Mesodermal cell (in vitro differentiated cells): ENCODE measurements at regions not wholly inside any gene's neighbourhood (a gene's known extent, or its start where the extent isn't known, plus 50 kb on each side); places are given as distances from the start of the nearest gene placed in this dataset.

Experiments
- H3K27ac ChIP-seq: 2 replicates; pipeline ENCODE4 v1.7.0; 2013; ENCODE audit warnings: mild to moderate bottlenecking, low read depth, low read length, moderate library complexity; ENCODE audit not compliant: severe bottlenecking
- H3K36me3 ChIP-seq: 2 replicates; pipeline ENCODE4 v1.7.1; 2013; ENCODE audit warnings: mild to moderate bottlenecking, low read length, moderate library complexity; ENCODE audit not compliant: control insufficient read depth, insufficient read depth
- H3K4me1 ChIP-seq: one replicate; pipeline ENCODE4 v1.7.1; 2013; ENCODE audit warnings: mild to moderate bottlenecking, low read length; ENCODE audit not compliant: insufficient read depth, control insufficient read depth, poor library complexity, severe bottlenecking
- H3K4me3 ChIP-seq: 2 replicates; pipeline ENCODE4 v1.7.0; 2013; ENCODE audit warnings: low read length, control low read depth, mild to moderate bottlenecking; ENCODE audit not compliant: insufficient read depth, poor library complexity, severe bottlenecking; ENCODE audit errors: extremely low read depth
- H3K9me3 ChIP-seq: 2 replicates; pipeline ENCODE4 v1.7.1; 2013; ENCODE audit warnings: mild to moderate bottlenecking, low read length, moderate library complexity; ENCODE audit not compliant: control insufficient read depth
- WGBS, 2 experiments: methylation state at CpG; one replicate each; pipeline ENCODE4 v1.1.5; 2013; ENCODE audit warnings: missing lambda C conversion rate in 2 of 2; ENCODE audit not compliant: insufficient coverage in 2 of 2; 5-methylcytosine and 5-hydroxymethylcytosine counted together

- H3K9me3 ChIP-seq: no peaks in the 10 kb centered on the region
- peaks cover 6% of the 10 kb centered on the region for H3K4me1 ChIP-seq
- no peaks in the 10 kb centered on the region for H3K36me3 ChIP-seq
- H3K27ac ChIP-seq: no peak overlapping the region
- WGBS, 2 experiments: 80 to 90% methylated on average over 1 to 3 of the region's 4 CpGs
- no peak overlapping the region for H3K4me3 ChIP-seq
These were observed 50.9 kb upstream of the UBASH3B start for GRCh38 chr11:122604621-122605020.

GRCh38 chr11:122601141-122602125 lies 54.1 kb upstream of the UBASH3B start:
- Histone ChIP-seq H3K4me3 (no peak overlapping the region), H3K36me3 (no peaks in the 10 kb centered on the region), H3K9me3 (no peaks in the 10 kb centered on the region), H3K27ac (peak overlapping the region; percentile 47), H3K4me1 (peaks cover 13% of the 10 kb centered on the region)
- 69 to 73% methylated on average over 4 to 5 of the region's 7 CpGs for WGBS, 2 experiments

GRCh38 chr11:122600290-122600689 lies 55.2 kb upstream of the UBASH3B start:
- 86 to 100% methylated on average over 1 of the region's 2 CpGs for WGBS, 2 experiments
- Histone ChIP-seq H3K4me3 (no peak overlapping the region), H3K36me3 (no peaks in the 10 kb centered on the region), H3K4me1 (peaks cover 13% of the 10 kb centered on the region), H3K9me3 (no peaks in the 10 kb centered on the region), H3K27ac (no peak overlapping the region)

GRCh38 chr11:122599434-122599833 lies 56.1 kb upstream of the UBASH3B start:
- Histone ChIP-seq H3K4me3 (no peak overlapping the region), H3K9me3 (no peaks in the 10 kb centered on the region), H3K27ac (no peak overlapping the region), H3K4me1 (peaks cover 13% of the 10 kb centered on the region), H3K36me3 (no peaks in the 10 kb centered on the region)

GRCh38 chr11:122598971-122599370 lies 56.6 kb upstream of the UBASH3B start:
- Histone ChIP-seq H3K4me1 (peaks cover 13% of the 10 kb centered on the region), H3K4me3 (no peak overlapping the region), H3K27ac (no peak overlapping the region), H3K9me3 (no peaks in the 10 kb centered on the region), H3K36me3 (no peaks in the 10 kb centered on the region)
- 79 to 100% methylated on average over 3 of the region's 3 CpGs for WGBS, 2 experiments

- H3K9me3 ChIP-seq: no peaks in the 10 kb centered on the region
- H3K36me3 ChIP-seq: no peaks in the 10 kb centered on the region
- H3K27ac ChIP-seq: no peak overlapping the region
- WGBS, 2 experiments: 100% methylated on average over 1 to 2 of the region's 2 CpGs
- no peak overlapping the region for H3K4me3 ChIP-seq
- H3K4me1 ChIP-seq: peaks cover 13% of the 10 kb centered on the region
These were observed 58.0 kb upstream of the UBASH3B start for GRCh38 chr11:122597511-122597910.

- H3K4me1 ChIP-seq: peaks cover 9% of the 10 kb centered on the region
- no peaks in the 10 kb centered on the region for H3K36me3 ChIP-seq
- 94% methylated on average over 2 of the region's 3 CpGs; no CpG with 5 or more reads in 1 of the 2 experiments for WGBS, 2 experiments
- no peak overlapping the region for H3K4me3 ChIP-seq
- no peaks in the 10 kb centered on the region for H3K9me3 ChIP-seq
- no peak overlapping the region for H3K27ac ChIP-seq
These were observed 60.4 kb upstream of the UBASH3B start for GRCh38 chr11:122594986-122595645.

GRCh38 chr11:122593473-122594420 lies 61.8 kb upstream of the UBASH3B start:
- 73 to 80% methylated on average over 2 of the region's 4 CpGs for WGBS, 2 experiments
- Histone ChIP-seq H3K9me3 (no peaks in the 10 kb centered on the region), H3K4me1 (no peaks in the 10 kb centered on the region), H3K4me3 (no peak overlapping the region), H3K27ac (no peak overlapping the region), H3K36me3 (no peaks in the 10 kb centered on the region)

GRCh38 chr11:122592641-122593040 lies 62.9 kb upstream of the UBASH3B start:
- WGBS, 2 experiments: 86 to 90% methylated on average over 5 of the region's 6 CpGs
- no peaks in the 10 kb centered on the region for H3K36me3 ChIP-seq

GRCh38 chr11:122584670-122585069 lies 70.9 kb upstream of the UBASH3B start:
- H3K4me1 ChIP-seq: no peaks in the 10 kb centered on the region
- H3K27ac ChIP-seq: no peak overlapping the region
- no peak overlapping the region for H3K4me3 ChIP-seq
- 82 to 94% methylated on average over 5 to 8 of the region's 8 CpGs for WGBS, 2 experiments
- no peaks in the 10 kb centered on the region for H3K36me3 ChIP-seq
- H3K9me3 ChIP-seq: no peaks in the 10 kb centered on the region

More at GRCh38 chr11:122592641-122593040, 62.9 kb upstream of the UBASH3B start:
- no peaks in the 10 kb centered on the region for H3K4me1 ChIP-seq
- no peaks in the 10 kb centered on the region for H3K9me3 ChIP-seq
- H3K27ac ChIP-seq: no peak overlapping the region
- H3K4me3 ChIP-seq: no peak overlapping the region
